Hepatocyte (in vitro differentiated cells): ENCODE measurements at regions not wholly inside any gene's neighbourhood (a gene's known extent, or its start where the extent isn't known, plus 50 kb on each side); places are given as distances from the start of the nearest gene placed in this dataset.

Source experiments
- DNase-seq: peaks from one replicate; pipeline ENCODE4 v3.0.0-alpha.2; 2016; ENCODE audit warnings: low spot score
- H2AFZ ChIP-seq: fragments of 200-600 bp; sonication (generic); 2 replicates; pipeline ENCODE4 v1.6.0; 2016; ENCODE audit warnings: antibody characterized with exemption, mild to moderate bottlenecking
- H3K27ac ChIP-seq: fragments of 200-600 bp; sonication (generic); 2 replicates; pipeline ENCODE4 v1.5.1; 2016; ENCODE audit warnings: mild to moderate bottlenecking
- H3K27me3 ChIP-seq: fragments of 200-600 bp; sonication (generic); 2 replicates; pipeline ENCODE4 v1.6.1; 2016
- H3K36me3 ChIP-seq: fragments of 200-600 bp; sonication (generic); replicated peaks from 2 replicates; pipeline ENCODE4 v1.5.1; 2016; ENCODE audit warnings: low read depth; ENCODE audit not compliant: insufficient read depth
- H3K4me1 ChIP-seq: fragments of 200-600 bp; sonication (generic); 2 replicates; pipeline ENCODE4 v1.5.1; 2016; ENCODE audit warnings: mild to moderate bottlenecking, moderate library complexity; ENCODE audit not compliant: insufficient read depth
- H3K4me2 ChIP-seq: fragments of 200-600 bp; sonication (generic); 2 replicates; pipeline ENCODE4 v1.6.0; 2016
- H3K4me3 ChIP-seq: fragments of 200-600 bp; sonication (generic); 2 replicates; pipeline ENCODE4 v1.5.1; 2016; ENCODE audit warnings: mild to moderate bottlenecking
- H3K79me2 ChIP-seq: fragments of 200-600 bp; sonication (generic); 2 replicates; pipeline ENCODE4 v1.6.0; 2017; ENCODE audit warnings: mild to moderate bottlenecking
- H3K9me2 ChIP-seq: fragments of 200-600 bp; sonication (generic); replicated peaks from 2 replicates; pipeline ENCODE4 v1.6.0; 2017; ENCODE audit warnings: mild to moderate bottlenecking; ENCODE audit not compliant: insufficient read depth
- H3K9me3 ChIP-seq: fragments of 200-600 bp; sonication (generic); 2 replicates; pipeline ENCODE4 v1.5.1; 2016; ENCODE audit warnings: low read depth, mild to moderate bottlenecking
- H4K20me1 ChIP-seq: fragments of 200-600 bp; sonication (generic); 2 replicates; pipeline ENCODE4 v1.6.0; 2016; ENCODE audit warnings: mild to moderate bottlenecking; ENCODE audit not compliant: insufficient read depth, poor library complexity, severe bottlenecking
- EZH2 ChIP-seq: fragments of 200-600 bp; sonication (generic); IDR thresholded peaks from 2 replicates; pipeline ENCODE4 v1.6.1; 2016; ENCODE audit warnings: antibody characterized with exemption, mild to moderate bottlenecking, borderline replicate concordance
- EZH2phosphoT487 ChIP-seq: fragments of 200-600 bp; sonication (generic); IDR thresholded peaks from one replicate; pipeline ENCODE4 v1.6.1; 2018; ENCODE audit warnings: antibody characterized with exemption, mild to moderate bottlenecking, low read depth, moderate library complexity; ENCODE audit not compliant: unreplicated experiment, severe bottlenecking
- WGBS: methylation state at CpG from one replicate; pipeline ENCODE4 v1.1.6; 2016; ENCODE audit warnings: low lambda C conversion rate; ENCODE audit errors: missing lambda C conversion rate; 5-methylcytosine and 5-hydroxymethylcytosine counted together
- TF ChIP-seq, protein P1 (sequence below): fragments of 200-600 bp; sonication (generic); IDR thresholded peaks from 2 replicates; pipeline ENCODE4 v1.5.1; 2016; ENCODE audit warnings: antibody characterized with exemption, mild to moderate bottlenecking; ENCODE audit not compliant: poor library complexity

- no peaks in the 10 kb centered on the region for H3K9me3 ChIP-seq
- H3K27ac ChIP-seq = no peak overlapping the region
- H3K27me3 ChIP-seq = no peaks in the 10 kb centered on the region
- WGBS = 82% methylated on average over 3 of the region's 3 CpGs
- no peaks in the 10 kb centered on the region for H3K79me2 ChIP-seq
- no peak overlapping the region for H2AFZ ChIP-seq
- no peaks in the 10 kb centered on the region for H3K4me1 ChIP-seq
- TF ChIP-seq EZH2 = no peak
- TF ChIP-seq, protein P1, sequence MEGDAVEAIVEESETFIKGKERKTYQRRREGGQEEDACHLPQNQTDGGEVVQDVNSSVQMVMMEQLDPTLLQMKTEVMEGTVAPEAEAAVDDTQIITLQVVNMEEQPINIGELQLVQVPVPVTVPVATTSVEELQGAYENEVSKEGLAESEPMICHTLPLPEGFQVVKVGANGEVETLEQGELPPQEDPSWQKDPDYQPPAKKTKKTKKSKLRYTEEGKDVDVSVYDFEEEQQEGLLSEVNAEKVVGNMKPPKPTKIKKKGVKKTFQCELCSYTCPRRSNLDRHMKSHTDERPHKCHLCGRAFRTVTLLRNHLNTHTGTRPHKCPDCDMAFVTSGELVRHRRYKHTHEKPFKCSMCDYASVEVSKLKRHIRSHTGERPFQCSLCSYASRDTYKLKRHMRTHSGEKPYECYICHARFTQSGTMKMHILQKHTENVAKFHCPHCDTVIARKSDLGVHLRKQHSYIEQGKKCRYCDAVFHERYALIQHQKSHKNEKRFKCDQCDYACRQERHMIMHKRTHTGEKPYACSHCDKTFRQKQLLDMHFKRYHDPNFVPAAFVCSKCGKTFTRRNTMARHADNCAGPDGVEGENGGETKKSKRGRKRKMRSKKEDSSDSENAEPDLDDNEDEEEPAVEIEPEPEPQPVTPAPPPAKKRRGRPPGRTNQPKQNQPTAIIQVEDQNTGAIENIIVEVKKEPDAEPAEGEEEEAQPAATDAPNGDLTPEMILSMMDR = no peak
- TF ChIP-seq EZH2phosphoT487 = no peak
- no peak overlapping the region for H3K4me3 ChIP-seq
- no peak for DNase-seq
- H3K9me2 ChIP-seq = no peaks in the 10 kb centered on the region
- no peaks in the 10 kb centered on the region for H4K20me1 ChIP-seq
- H3K36me3 ChIP-seq = no peaks in the 10 kb centered on the region
- H3K4me2 ChIP-seq = no peak overlapping the region
Measured at GRCh38 chr12:25845415-25845814, 113.1 kb upstream of the RASSF8 start.

DNA sequence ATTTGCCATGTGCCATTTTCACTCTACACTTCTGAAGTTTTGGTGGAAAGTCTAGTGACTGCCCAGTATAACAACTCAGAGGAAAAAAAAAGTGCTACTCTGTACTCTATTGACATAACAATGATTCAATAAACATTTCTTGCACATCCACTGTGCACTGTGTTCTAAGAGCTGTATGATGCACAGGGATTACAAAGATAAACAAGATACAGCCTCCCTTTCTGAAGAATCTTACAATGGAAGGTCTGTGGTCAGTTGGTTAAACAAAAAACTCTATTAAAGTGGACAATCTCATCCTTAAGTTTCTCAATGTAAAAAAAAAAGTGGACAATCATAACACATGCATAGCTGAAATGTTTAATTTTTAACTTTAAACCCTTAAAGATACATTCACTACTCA lies 105.7 kb upstream of the RASSF8 start:
- no peaks in the 10 kb centered on the region for H3K4me1 ChIP-seq
- TF ChIP-seq EZH2phosphoT487 = no peak
- TF ChIP-seq, protein P1 = no peak
- no peak for TF ChIP-seq EZH2
- H2AFZ ChIP-seq = no peak overlapping the region
- DNase-seq = no peak
- no peaks in the 10 kb centered on the region for H3K27me3 ChIP-seq
- no peaks in the 10 kb centered on the region for H3K36me3 ChIP-seq
- no peaks in the 10 kb centered on the region for H3K79me2 ChIP-seq
- no peaks in the 10 kb centered on the region for H3K9me2 ChIP-seq
- no peaks in the 10 kb centered on the region for H4K20me1 ChIP-seq
- H3K4me2 ChIP-seq = no peak overlapping the region
- H3K27ac ChIP-seq = no peak overlapping the region
- H3K4me3 ChIP-seq = no peak overlapping the region
- H3K9me3 ChIP-seq = no peaks in the 10 kb centered on the region

DNA sequence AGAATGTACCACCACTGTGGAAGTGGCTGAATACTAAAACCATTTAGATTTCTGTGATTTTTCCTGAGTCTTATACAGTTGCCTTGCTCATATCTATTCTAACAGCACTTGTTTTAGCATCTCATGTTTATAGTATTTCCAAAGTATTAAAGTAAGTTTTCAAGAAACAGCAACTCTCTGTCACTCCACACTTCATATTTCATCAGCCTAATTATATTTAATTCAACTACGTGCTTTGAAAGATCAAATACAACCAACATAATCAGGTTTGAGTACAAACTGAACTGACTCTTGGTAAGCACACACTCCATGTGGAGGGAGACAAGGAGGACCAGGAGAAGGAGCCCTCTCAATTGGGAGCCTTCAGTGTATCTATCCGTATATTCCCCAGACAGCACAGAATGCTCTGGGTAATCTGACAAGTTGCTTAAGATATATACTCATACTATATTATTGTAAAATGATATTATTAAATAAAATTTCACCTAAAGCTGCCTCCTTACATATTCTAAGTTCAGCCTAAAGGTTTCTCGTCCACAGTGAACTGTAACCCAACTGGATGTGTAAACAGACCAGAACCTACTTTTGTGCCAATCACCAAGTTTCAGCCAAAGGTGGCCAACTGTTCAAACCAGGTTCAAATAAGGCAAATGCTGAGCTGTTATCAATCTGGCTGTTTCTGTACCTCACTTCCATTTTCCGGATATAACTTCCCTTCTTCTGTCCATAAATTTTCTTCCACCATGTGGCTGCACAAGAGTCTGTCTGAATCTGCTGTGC lies 105.0 kb upstream of the RASSF8 start:
- no peak for TF ChIP-seq EZH2
- no peak for TF ChIP-seq EZH2phosphoT487
- TF ChIP-seq, protein P1 = no peak
- Histone ChIP-seq H3K4me1 (no peaks in the 10 kb centered on the region), H3K79me2 (no peaks in the 10 kb centered on the region), H3K4me3 (no peak overlapping the region), H3K36me3 (no peaks in the 10 kb centered on the region), H3K9me2 (no peaks in the 10 kb centered on the region), H3K27ac (no peak overlapping the region), H4K20me1 (no peaks in the 10 kb centered on the region), H3K4me2 (no peak overlapping the region), H3K27me3 (no peaks in the 10 kb centered on the region), H3K9me3 (no peaks in the 10 kb centered on the region), H2AFZ (no peak overlapping the region)
- 70% methylated on average over 4 of the region's 4 CpGs for WGBS
- no peak for DNase-seq
